NCI-H1930 (cell line): ENCODE measurements at regions not wholly inside any gene's neighbourhood (a gene's known extent, or its start where the extent isn't known, plus 50 kb on each side); places are given as distances from the start of the nearest gene placed in this dataset.
"Not testable (repeated sequence)": the region's sequence is repeated elsewhere in the genome, so short reads cannot be mapped to it uniquely, and the experiment has no call there.

ENCODE experiments used
- DNase-seq, 2 experiments: peaks; one replicate each; lab custom pipeline; 2025; lab: John Stamatoyannopoulos, UW

- DNase-seq, result not testable (repeated sequence)
These were observed 253.9 kb upstream of the UBASH3B start for GRCh38 chr11:122401581-122401980.

- DNase-seq, result no peak
These were observed 256.1 kb upstream of the UBASH3B start for GRCh38 chr11:122399375-122399774.

GRCh38 chr11:122398851-122399250 is 256.7 kb upstream of the UBASH3B start:
- DNase-seq, result no peak

- no peak for DNase-seq
These were observed 257.4 kb upstream of the UBASH3B start for GRCh38 chr11:122398167-122398566.

- no peak for DNase-seq
These were observed 260.2 kb upstream of the UBASH3B start for GRCh38 chr11:122395282-122395681.

- DNase-seq, result no peak
These were observed 261.2 kb upstream of the UBASH3B start for GRCh38 chr11:122394313-122394712.

- no peak for DNase-seq
These were observed 262.2 kb upstream of the UBASH3B start for GRCh38 chr11:122393209-122393860.

GRCh38 chr11:122392508-122392907 is 263.0 kb upstream of the UBASH3B start:
- DNase-seq, result no peak

GRCh38 chr11:122391049-122391448 is 264.5 kb upstream of the UBASH3B start:
- no peak for DNase-seq

- DNase-seq, result no peak
These were observed 267.2 kb upstream of the BLID start for GRCh38 chr11:122383186-122383585.

- DNase-seq, result no peak
These were observed 259.8 kb upstream of the BLID start for GRCh38 chr11:122375687-122376399.

- DNase-seq, result no peak
These were observed 252.8 kb upstream of the BLID start for GRCh38 chr11:122368796-122369195.

- no peak for DNase-seq
These were observed 251.8 kb upstream of the BLID start for GRCh38 chr11:122367809-122368231.

GRCh38 chr11:122365610-122366360 is 249.8 kb upstream of the BLID start:
- DNase-seq, result no peak

GRCh38 chr11:122363296-122363695 is 247.3 kb upstream of the BLID start:
- DNase-seq, result no peak

- DNase-seq, result no peak
These were observed 246.4 kb upstream of the BLID start for GRCh38 chr11:122362381-122362780.

- no peak for DNase-seq
These were observed 244.9 kb upstream of the BLID start for GRCh38 chr11:122360875-122361274.

- DNase-seq, result no peak
These were observed 243.1 kb upstream of the BLID start for GRCh38 chr11:122359081-122359571.

- no peak for DNase-seq
These were observed 242.3 kb upstream of the BLID start for GRCh38 chr11:122358292-122358691.

GRCh38 chr11:122355968-122356367 is 240.0 kb upstream of the BLID start:
- DNase-seq, result no peak

GRCh38 chr11:122354025-122354697 is 238.1 kb upstream of the BLID start:
- no peak for DNase-seq

GRCh38 chr11:122353561-122353960 is 237.5 kb upstream of the BLID start:
- DNase-seq, result no peak
